ENCODE measurements at regions not wholly inside any gene's neighbourhood (a gene's known extent, or its start where the extent isn't known, plus 50 kb on each side); places are given as distances from the start of the nearest gene placed in this dataset.

DNA sequence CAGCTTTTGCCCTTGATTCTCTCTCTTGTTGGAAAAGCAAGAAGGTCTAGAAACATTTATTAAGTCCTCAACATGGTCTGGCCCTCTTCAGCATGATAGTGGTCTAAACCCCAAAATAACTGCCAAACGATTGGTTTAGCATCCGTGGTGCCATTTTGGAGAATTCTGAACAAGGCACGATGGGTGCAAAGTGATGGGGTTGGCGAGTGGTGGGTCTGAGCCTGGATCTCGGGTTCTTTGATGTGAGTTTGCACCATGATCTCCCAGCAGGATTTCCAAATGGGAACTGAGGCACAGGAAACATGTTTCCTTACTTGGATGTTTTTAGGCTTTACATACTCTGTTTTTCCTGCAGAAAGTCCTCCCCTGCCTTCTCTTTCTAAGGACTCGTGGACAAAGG is 240.3 kb downstream of the MYCN start:
- TF ChIP-seq, protein P1, sequence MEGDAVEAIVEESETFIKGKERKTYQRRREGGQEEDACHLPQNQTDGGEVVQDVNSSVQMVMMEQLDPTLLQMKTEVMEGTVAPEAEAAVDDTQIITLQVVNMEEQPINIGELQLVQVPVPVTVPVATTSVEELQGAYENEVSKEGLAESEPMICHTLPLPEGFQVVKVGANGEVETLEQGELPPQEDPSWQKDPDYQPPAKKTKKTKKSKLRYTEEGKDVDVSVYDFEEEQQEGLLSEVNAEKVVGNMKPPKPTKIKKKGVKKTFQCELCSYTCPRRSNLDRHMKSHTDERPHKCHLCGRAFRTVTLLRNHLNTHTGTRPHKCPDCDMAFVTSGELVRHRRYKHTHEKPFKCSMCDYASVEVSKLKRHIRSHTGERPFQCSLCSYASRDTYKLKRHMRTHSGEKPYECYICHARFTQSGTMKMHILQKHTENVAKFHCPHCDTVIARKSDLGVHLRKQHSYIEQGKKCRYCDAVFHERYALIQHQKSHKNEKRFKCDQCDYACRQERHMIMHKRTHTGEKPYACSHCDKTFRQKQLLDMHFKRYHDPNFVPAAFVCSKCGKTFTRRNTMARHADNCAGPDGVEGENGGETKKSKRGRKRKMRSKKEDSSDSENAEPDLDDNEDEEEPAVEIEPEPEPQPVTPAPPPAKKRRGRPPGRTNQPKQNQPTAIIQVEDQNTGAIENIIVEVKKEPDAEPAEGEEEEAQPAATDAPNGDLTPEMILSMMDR (IDR thresholded peaks at IDR 0.05; ENCODE audit: poor library complexity, severe bottlenecking): no peak
- no peak for TF ChIP-seq MXI1 (conservative IDR thresholded peaks at IDR 0.05; ENCODE audit: poor library complexity, severe bottlenecking)
- TF ChIP-seq RAD21 (conservative IDR thresholded peaks at IDR 0.05): no peak
- no peak for TF ChIP-seq EP300 (conservative IDR thresholded peaks at IDR 0.05; ENCODE audit: poor library complexity, severe bottlenecking)
- TF ChIP-seq POLR2AphosphoS5 (IDR thresholded peaks at IDR 0.05): no peak
- TF ChIP-seq EZH2 (IDR thresholded peaks at IDR 0.05; ENCODE audit: borderline replicate concordance, insufficient read depth, low read length, poor library complexity, severe bottlenecking): no peak
- no peak for TF ChIP-seq TAF1 (IDR thresholded peaks at IDR 0.05; ENCODE audit: low read depth)
- TF ChIP-seq SMC3 (conservative IDR thresholded peaks at IDR 0.05; ENCODE audit: poor library complexity): no peak
